OCI-LY7 (cell line): ENCODE measurements at regions not wholly inside any gene's neighbourhood (a gene's known extent, or its start where the extent isn't known, plus 50 kb on each side); places are given as distances from the start of the nearest gene placed in this dataset.

ENCODE experiments used
- BruUV-seq: library from RNA; stranded (reverse); fragments of 400-500 nt; replicated peaks from 2 replicates; lab custom pipeline; 2021; lab: Mats Ljungman, UMichigan
- CTCF ChIA-PET: fragments of 300-600 bp; sonication (Branson Sonifier 250); formaldehyde crosslinking; loops from one replicate; lab custom pipeline; 2022; ENCODE audit warnings: antibody characterized with exemption; ENCODE audit not compliant: unreplicated experiment; lab: Charles Lee
- POLR2A ChIA-PET: fragments of 300-600 bp; sonication (Branson Sonifier 250); formaldehyde crosslinking; loops from one replicate; lab custom pipeline; 2022; ENCODE audit warnings: antibody characterized with exemption; lab: Charles Lee
- DNase-seq: peaks from one replicate; pipeline ENCODE4 v3.0.0-alpha.2; 2015; ENCODE audit warnings: low spot score
- H2AFZ ChIP-seq: fragments of 200-600 bp; sonication (generic), shearing (Covaris generic); 2 replicates; pipeline ENCODE4 v1.6.1; 2014; ENCODE audit warnings: mild to moderate bottlenecking, antibody characterized with exemption, low read length, moderate library complexity
- H3K27ac ChIP-seq: fragments of 200-600 bp; sonication (generic); 2 replicates; pipeline ENCODE4 v1.5.1; 2014; ENCODE audit warnings: mixed run types, low read depth, mild to moderate bottlenecking, moderate library complexity, low read length, inconsistent platforms; ENCODE audit not compliant: poor library complexity, severe bottlenecking
- H3K36me3 ChIP-seq: fragments of 200-600 bp; sonication (generic); 2 replicates; pipeline ENCODE4 v1.6.1; 2014; ENCODE audit warnings: mild to moderate bottlenecking, antibody characterized with exemption, low read length, moderate library complexity, mixed read lengths; ENCODE audit not compliant: insufficient read depth
- H3K4me1 ChIP-seq: fragments of 200-600 bp; sonication (generic); 2 replicates; pipeline ENCODE4 v1.5.1; 2014; ENCODE audit warnings: mild to moderate bottlenecking, low read length; ENCODE audit not compliant: insufficient read depth, poor library complexity, severe bottlenecking
- H3K4me2 ChIP-seq: fragments of 200-600 bp; sonication (generic); 2 replicates; pipeline ENCODE4 v1.6.1; 2014; ENCODE audit warnings: mild to moderate bottlenecking, low read length
- H3K4me3 ChIP-seq: fragments of 200-600 bp; sonication (generic); 2 replicates; pipeline ENCODE4 v1.5.1; 2014; ENCODE audit warnings: mild to moderate bottlenecking, low read depth, low read length; ENCODE audit not compliant: poor library complexity, severe bottlenecking
- H3K79me2 ChIP-seq: fragments of 200-600 bp; sonication (generic); 2 replicates; pipeline ENCODE4 v1.6.1; 2016; ENCODE audit warnings: low read depth, mild to moderate bottlenecking, low read length, moderate library complexity, mixed read lengths; ENCODE audit not compliant: insufficient read depth
- H3K9me2 ChIP-seq: fragments of 200-600 bp; sonication (generic); 2 replicates; pipeline ENCODE4 v1.6.1; 2016; ENCODE audit warnings: mild to moderate bottlenecking, low read length, mixed read lengths; ENCODE audit not compliant: insufficient read depth
- H3K9me3 ChIP-seq: fragments of 200-600 bp; sonication (generic); 2 replicates; pipeline ENCODE4 v1.6.1; 2014; ENCODE audit warnings: mild to moderate bottlenecking, mixed run types, low read length, mixed read lengths
- H4K20me1 ChIP-seq: fragments of 200-600 bp; sonication (generic); 2 replicates; pipeline ENCODE4 v1.6.1; 2014; ENCODE audit warnings: mild to moderate bottlenecking, antibody characterized with exemption, low read length, moderate library complexity, mixed read lengths; ENCODE audit not compliant: insufficient read depth
- CTCF ChIP-seq: fragments of 200-600 bp; sonication (generic); conservative IDR thresholded peaks from 2 replicates; pipeline ENCODE4 v1.5.1; 2014; ENCODE audit warnings: mild to moderate bottlenecking, antibody characterized with exemption, low read length, moderate library complexity, mixed read lengths
- EZH2phosphoT487 ChIP-seq: fragments of 200-600 bp; sonication (generic); IDR thresholded peaks from 2 replicates; pipeline ENCODE4 v1.6.1; 2018; ENCODE audit warnings: low read depth, borderline replicate concordance, mild to moderate bottlenecking, mixed run types, antibody characterized with exemption, low read length, moderate library complexity, mixed read lengths
- intact Hi-C: fragments of 100-400 bp; cut with micrococcal nuclease; formaldehyde crosslinking; loops from one replicate; pipeline ENCODE4 v1.10.0; 2022; ENCODE audit not compliant: unreplicated experiment

- no peaks in the 10 kb centered on the region for H3K36me3 ChIP-seq
- no peak for DNase-seq
- no TSS peak for BruUV-seq
- no peaks in the 10 kb centered on the region for H3K4me1 ChIP-seq
- no peak overlapping the region for H3K4me2 ChIP-seq
- H3K27ac ChIP-seq: no peak overlapping the region
- POLR2A ChIA-PET: no interaction called here
- H3K9me3 ChIP-seq: no peaks in the 10 kb centered on the region
- TF ChIP-seq CTCF (no peak), EZH2phosphoT487 (no peak)
- no peaks in the 10 kb centered on the region for H3K79me2 ChIP-seq
- no peaks in the 10 kb centered on the region for H3K9me2 ChIP-seq
- intact Hi-C loops: no loop called here
- CTCF ChIA-PET: no interaction called here
- no peak overlapping the region for H2AFZ ChIP-seq
- no peak overlapping the region for H3K4me3 ChIP-seq
- H4K20me1 ChIP-seq: no peaks in the 10 kb centered on the region
These were observed 555.8 kb upstream of the EPHA7 start for GRCh38 chr6:93975159-93975558.

- no peak for TF ChIP-seq EZH2phosphoT487
- TF ChIP-seq CTCF: no peak
- H2AFZ ChIP-seq: no peak overlapping the region
- CTCF ChIA-PET: no interaction called here
- intact Hi-C loops: no loop called here
- H3K4me1 ChIP-seq: no peaks in the 10 kb centered on the region
- H3K4me2 ChIP-seq: no peak overlapping the region
- no TSS peak for BruUV-seq
- H3K9me3 ChIP-seq: no peaks in the 10 kb centered on the region
- H3K36me3 ChIP-seq: no peaks in the 10 kb centered on the region
- no peaks in the 10 kb centered on the region for H4K20me1 ChIP-seq
- H3K79me2 ChIP-seq: no peaks in the 10 kb centered on the region
- POLR2A ChIA-PET: interaction anchor here (0.5 to 0.6 kb wide), 2 partner anchors 130 to 1590 kb away, joined by 3 read pairs; no protein-coding TSS in a partner anchor
- H3K9me2 ChIP-seq: no peaks in the 10 kb centered on the region
- no peak overlapping the region for H3K27ac ChIP-seq
- no peak overlapping the region for H3K4me3 ChIP-seq
- DNase-seq: no peak
These were observed 555.0 kb upstream of the EPHA7 start for GRCh38 chr6:93974332-93974731.

- Histone ChIP-seq H3K4me1 (no peaks in the 10 kb centered on the region), H3K79me2 (no peaks in the 10 kb centered on the region), H2AFZ (no peak overlapping the region), H3K9me3 (no peaks in the 10 kb centered on the region), H3K4me3 (no peak overlapping the region), H3K36me3 (no peaks in the 10 kb centered on the region), H3K27ac (no peak overlapping the region), H4K20me1 (no peaks in the 10 kb centered on the region), H3K4me2 (no peak overlapping the region), H3K9me2 (no peaks in the 10 kb centered on the region)
- intact Hi-C loops: no loop called here
- BruUV-seq: no TSS peak
- no peak for DNase-seq
- TF ChIP-seq EZH2phosphoT487 (no peak), CTCF (no peak)
- ChIA-PET POLR2A (no interaction called here), CTCF (no interaction called here)
These were observed 553.4 kb upstream of the EPHA7 start for GRCh38 chr6:93972791-93973190.
